ENCODE measurements at regions not wholly inside any gene's neighbourhood (a gene's known extent, or its start where the extent isn't known, plus 50 kb on each side); places are given as distances from the start of the nearest gene placed in this dataset.

DNA sequence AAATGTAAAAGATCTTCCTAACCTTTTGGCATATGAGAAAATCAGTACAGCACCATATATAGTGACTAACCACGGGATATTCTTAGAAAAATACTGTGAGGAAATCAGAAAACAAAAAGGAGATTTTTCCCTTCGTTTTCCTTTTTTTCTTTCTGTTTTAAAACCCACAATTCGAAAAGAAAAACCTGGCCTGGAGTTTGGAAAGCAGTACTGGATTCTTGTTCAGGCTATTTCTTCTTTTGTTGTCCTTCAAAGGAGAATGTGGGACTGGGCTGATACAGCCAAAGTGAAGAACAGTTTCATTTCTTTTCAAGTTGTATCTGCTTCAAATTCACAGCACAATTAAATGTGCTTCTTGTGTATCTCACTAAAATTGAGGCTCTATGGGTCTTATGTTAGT lies 156.8 kb upstream of the PHYHIPL start:
- intact Hi-C loops (cut with DNase I) = no loop called here
- Histone ChIP-seq H3K4me1 (ENCODE audit: control insufficient read depth in 1 of 2, insufficient read depth in 2 of 2, low read length in 2 of 2) (peaks cover 2% of the 10 kb centered on the region in 2 donors), H3K27me3 (ENCODE audit: control insufficient read depth in 1 of 2, insufficient read depth in 2 of 2, low read length in 1 of 2) (no peaks in the 10 kb centered on the region), H3K36me3 (ENCODE audit: control insufficient read depth in 1 of 2, insufficient read depth in 2 of 2, low read length in 1 of 2) (no peaks in the 10 kb centered on the region), H3K27ac (ENCODE audit: low read depth in 1 of 2, low read length in 2 of 2) (peak overlapping the region in 1 of 2 donors; percentile 14), H3K9me3 (ENCODE audit: control insufficient read depth, low read length) (peaks cover 2% of the 10 kb centered on the region), H3K4me3 (ENCODE audit: low read length in 2 of 2) (no peak overlapping the region)
- WGBS, 2 donors = 0 to 3% methylated on average over 3 of the region's 3 CpGs
- DNase-seq (no peak), ATAC-seq (ENCODE audit: low FRiP score) (peak; percentile 56)

DNA sequence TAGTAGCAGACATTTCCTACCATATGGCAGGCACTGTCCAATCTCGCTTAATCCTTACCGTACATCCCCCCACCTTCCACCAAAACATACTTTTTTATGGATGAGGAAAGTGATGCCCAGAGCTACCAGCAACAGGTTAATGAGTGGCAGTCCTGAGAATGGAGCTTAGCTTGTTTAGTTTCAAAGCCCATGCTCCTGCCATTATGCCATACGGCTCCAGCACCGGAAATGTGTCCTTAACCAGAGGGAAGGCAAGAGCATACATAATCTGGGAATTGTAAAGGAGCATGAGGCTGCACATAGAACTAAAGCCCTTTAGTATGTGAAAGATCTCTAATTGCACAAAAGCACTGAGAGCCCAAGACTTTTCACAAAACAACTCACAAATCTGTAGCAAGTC lies 155.9 kb upstream of the PHYHIPL start:
- DNase-seq (no peak), ATAC-seq (ENCODE audit: low FRiP score) (no peak)
- Histone ChIP-seq H3K9me3 (ENCODE audit: control insufficient read depth, low read length) (peaks cover 2% of the 10 kb centered on the region), H3K36me3 (ENCODE audit: control insufficient read depth in 1 of 2, insufficient read depth in 2 of 2, low read length in 1 of 2) (no peaks in the 10 kb centered on the region), H3K27me3 (ENCODE audit: control insufficient read depth in 1 of 2, insufficient read depth in 2 of 2, low read length in 1 of 2) (no peaks in the 10 kb centered on the region), H3K27ac (ENCODE audit: low read depth in 1 of 2, low read length in 2 of 2) (peak overlapping the region in 1 of 2 donors; percentile 48), H3K4me1 (ENCODE audit: control insufficient read depth in 1 of 2, insufficient read depth in 2 of 2, low read length in 2 of 2) (peaks cover 2% of the 10 kb centered on the region in 2 donors), H3K4me3 (ENCODE audit: low read length in 2 of 2) (no peak overlapping the region)
- intact Hi-C loops (cut with DNase I) = no loop called here
- 28 to 47% methylated on average over 4 of the region's 4 CpGs for WGBS, 2 donors

DNA sequence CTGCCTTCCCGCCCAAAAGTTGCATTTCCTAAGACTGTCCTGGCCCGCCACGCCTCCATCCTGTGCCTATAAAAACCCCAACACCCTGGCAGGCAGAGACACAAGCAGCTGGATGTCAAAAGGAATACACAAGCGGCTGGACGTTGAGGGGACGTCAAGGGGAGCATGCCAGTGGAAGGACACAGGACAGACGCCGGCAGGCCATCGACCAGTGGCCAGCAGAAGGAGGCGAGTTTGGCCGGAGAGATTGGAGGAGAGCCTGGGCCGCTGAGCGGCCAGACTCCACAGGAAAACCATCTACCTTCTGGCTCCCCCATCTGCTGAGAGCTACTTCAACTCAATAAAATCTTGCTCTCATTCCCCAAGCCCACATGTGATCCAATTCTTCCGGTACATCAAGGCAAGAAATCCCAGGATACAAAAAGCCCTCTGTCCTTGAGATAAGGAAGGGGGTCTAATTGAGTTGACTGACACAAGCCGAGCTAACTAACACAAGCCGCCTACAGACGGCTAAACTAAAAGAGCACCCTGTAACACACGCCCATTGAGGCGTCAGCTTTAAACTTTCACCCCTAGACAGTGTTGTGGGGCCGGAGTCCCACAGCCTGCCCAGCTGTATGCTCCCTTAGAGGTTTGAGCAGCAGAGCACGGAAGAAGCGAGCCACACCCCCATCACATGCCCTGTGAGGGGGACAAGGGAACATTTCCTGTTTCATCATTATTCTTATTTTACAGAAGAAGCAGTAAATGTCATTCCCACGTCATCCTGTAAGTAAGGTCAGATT lies 150.3 kb upstream of the PHYHIPL start:
- Histone ChIP-seq H3K36me3 (ENCODE audit: control insufficient read depth in 1 of 2, insufficient read depth in 2 of 2, low read length in 1 of 2) (no peaks in the 10 kb centered on the region), H3K27ac (ENCODE audit: low read depth in 1 of 2, low read length in 2 of 2) (no peak overlapping the region), H3K4me3 (ENCODE audit: low read length in 2 of 2) (no peak overlapping the region), H3K27me3 (ENCODE audit: control insufficient read depth in 1 of 2, insufficient read depth in 2 of 2, low read length in 1 of 2) (no peaks in the 10 kb centered on the region), H3K4me1 (ENCODE audit: control insufficient read depth in 1 of 2, insufficient read depth in 2 of 2, low read length in 2 of 2) (peaks cover 0 to under 1% of the 10 kb centered on the region in 2 donors), H3K9me3 (ENCODE audit: control insufficient read depth, low read length) (no peaks in the 10 kb centered on the region)
- 95% methylated on average over 23 of the region's 23 CpGs for WGBS, 2 donors
- intact Hi-C loops (cut with DNase I) = no loop called here
- DNase-seq = no peak
- ATAC-seq (ENCODE audit: low FRiP score) = no peak

DNA sequence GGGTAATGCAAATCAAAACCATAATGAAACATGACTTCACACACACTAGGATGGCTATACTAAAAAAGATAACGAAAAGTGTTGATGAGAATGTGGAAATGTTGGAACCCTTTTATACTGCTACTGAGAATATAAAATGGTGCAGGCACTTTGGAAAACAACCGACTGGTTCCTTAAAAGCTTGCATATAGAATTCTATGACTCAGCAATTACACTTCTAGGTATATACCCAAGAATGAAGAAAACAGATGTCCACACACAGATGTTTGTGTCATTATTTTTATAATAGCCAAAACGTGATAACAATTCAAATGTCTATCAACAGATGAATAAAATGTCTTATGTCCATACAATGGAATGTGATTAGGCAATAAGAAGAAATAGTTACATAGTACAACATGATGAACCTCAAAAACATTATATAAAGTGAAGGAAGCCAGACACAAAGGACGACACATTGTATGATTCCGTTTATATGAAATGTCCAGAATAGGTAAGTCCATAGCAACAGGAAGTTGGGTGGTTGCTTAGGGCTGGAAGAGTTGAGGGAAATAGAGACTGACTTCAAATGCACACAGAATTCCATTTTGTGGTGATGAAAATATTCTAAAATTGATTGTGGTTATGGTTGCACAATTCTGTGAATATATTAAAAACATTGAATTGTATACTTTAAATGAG lies 148.3 kb upstream of the PHYHIPL start:
- ATAC-seq (ENCODE audit: low FRiP score) = no peak
- no peaks in the 10 kb centered on the region for H3K4me1 ChIP-seq (ENCODE audit: control insufficient read depth in 1 of 2, insufficient read depth in 2 of 2, low read length in 2 of 2)
- 82 to 84% methylated on average over 5 of the region's 5 CpGs for WGBS, 2 donors

DNA sequence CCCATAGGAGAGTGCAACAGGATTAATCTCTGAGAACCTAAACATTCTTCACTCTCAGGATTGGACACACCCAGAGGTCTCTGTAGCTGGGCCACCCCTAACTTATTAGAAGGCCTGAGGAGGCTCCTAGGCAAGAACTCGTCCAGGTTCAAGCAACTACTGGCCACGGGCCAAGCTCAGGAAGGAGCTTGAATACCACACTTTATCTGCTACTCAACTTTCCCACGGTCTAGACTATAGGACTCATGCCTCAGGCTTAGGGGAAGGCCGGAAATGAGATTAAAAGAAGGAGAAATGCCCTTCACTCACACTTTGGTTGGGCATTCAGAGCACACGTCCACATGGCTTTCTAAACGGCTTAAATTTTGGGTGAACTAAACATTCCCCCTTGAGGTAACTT lies 142.8 kb upstream of the PHYHIPL start:
- H3K4me1 ChIP-seq (ENCODE audit: control insufficient read depth in 1 of 2, insufficient read depth in 2 of 2, low read length in 2 of 2) = no peaks in the 10 kb centered on the region
- ATAC-seq (ENCODE audit: low FRiP score) (no peak), DNase-seq (no peak)
- no peak overlapping the region for H3K27ac ChIP-seq (ENCODE audit: low read depth in 1 of 2, low read length in 2 of 2)
- H3K27me3 ChIP-seq (ENCODE audit: control insufficient read depth in 1 of 2, insufficient read depth in 2 of 2, low read length in 1 of 2) = no peaks in the 10 kb centered on the region
- no peak overlapping the region for H3K4me3 ChIP-seq (ENCODE audit: low read length in 2 of 2)
- WGBS, 2 donors = 24 to 26% methylated on average over 6 of the region's 6 CpGs
- intact Hi-C loops (cut with DNase I) = no loop called here
- no peaks in the 10 kb centered on the region for H3K36me3 ChIP-seq (ENCODE audit: control insufficient read depth in 1 of 2, insufficient read depth in 2 of 2, low read length in 1 of 2)
- no peaks in the 10 kb centered on the region for H3K9me3 ChIP-seq (ENCODE audit: control insufficient read depth, low read length)

More for the DNA sequence above, 148.3 kb upstream of the PHYHIPL start:
- Histone ChIP-seq H3K27ac (ENCODE audit: low read depth in 1 of 2, low read length in 2 of 2) (no peak overlapping the region), H3K4me3 (ENCODE audit: low read length in 2 of 2) (no peak overlapping the region), H3K9me3 (ENCODE audit: control insufficient read depth, low read length) (no peaks in the 10 kb centered on the region), H3K27me3 (ENCODE audit: control insufficient read depth in 1 of 2, insufficient read depth in 2 of 2, low read length in 1 of 2) (no peaks in the 10 kb centered on the region), H3K36me3 (ENCODE audit: control insufficient read depth in 1 of 2, insufficient read depth in 2 of 2, low read length in 1 of 2) (no peaks in the 10 kb centered on the region)
- no peak for DNase-seq
- intact Hi-C loops (cut with DNase I) = no loop called here

DNA sequence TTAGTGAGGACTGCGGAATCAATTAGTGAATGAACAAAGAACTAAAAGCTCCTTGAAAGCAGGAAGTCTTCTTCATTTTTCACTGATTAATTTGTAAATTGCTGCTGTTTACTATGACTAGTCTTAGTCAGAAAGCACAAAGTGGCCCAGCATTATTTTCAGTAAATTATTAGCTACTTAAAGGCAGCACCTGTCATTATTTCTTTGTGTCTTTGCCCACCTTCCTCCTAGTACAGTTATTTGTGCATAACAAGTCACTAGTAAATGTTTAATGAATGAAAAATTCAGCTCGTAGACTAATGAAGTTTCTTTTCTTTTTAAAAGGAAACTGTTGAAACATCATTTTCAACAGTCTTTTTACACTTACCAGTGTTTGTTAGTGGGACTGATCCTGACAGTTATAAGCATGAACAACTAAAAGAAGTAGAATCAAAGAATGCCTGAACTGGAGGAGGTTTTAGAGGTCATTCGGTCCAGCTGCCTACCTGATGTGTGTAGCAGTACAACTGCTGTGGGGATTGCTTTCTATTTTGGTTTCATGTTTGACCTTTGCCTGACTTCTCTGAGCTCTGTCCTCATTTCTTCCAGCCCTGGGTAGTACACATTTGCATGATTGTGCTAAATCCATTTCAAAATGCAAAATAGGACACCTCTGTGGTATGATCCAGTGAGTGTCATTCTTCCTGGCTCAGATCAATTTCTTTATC lies 140.0 kb upstream of the PHYHIPL start:
- no peak for DNase-seq
- no peaks in the 10 kb centered on the region for H3K36me3 ChIP-seq (ENCODE audit: control insufficient read depth in 1 of 2, insufficient read depth in 2 of 2, low read length in 1 of 2)
- no peak for ATAC-seq (ENCODE audit: low FRiP score)
- intact Hi-C loops (cut with DNase I) = no loop called here
- WGBS, 2 donors = 80 to 83% methylated on average over 3 of the region's 3 CpGs
- H3K27ac ChIP-seq (ENCODE audit: low read depth in 1 of 2, low read length in 2 of 2) = no peak overlapping the region
- no peaks in the 10 kb centered on the region for H3K27me3 ChIP-seq (ENCODE audit: control insufficient read depth in 1 of 2, insufficient read depth in 2 of 2, low read length in 1 of 2)
- no peak overlapping the region for H3K4me3 ChIP-seq (ENCODE audit: low read length in 2 of 2)
- H3K9me3 ChIP-seq (ENCODE audit: control insufficient read depth, low read length) = no peaks in the 10 kb centered on the region
- no peaks in the 10 kb centered on the region for H3K4me1 ChIP-seq (ENCODE audit: control insufficient read depth in 1 of 2, insufficient read depth in 2 of 2, low read length in 2 of 2)

DNA sequence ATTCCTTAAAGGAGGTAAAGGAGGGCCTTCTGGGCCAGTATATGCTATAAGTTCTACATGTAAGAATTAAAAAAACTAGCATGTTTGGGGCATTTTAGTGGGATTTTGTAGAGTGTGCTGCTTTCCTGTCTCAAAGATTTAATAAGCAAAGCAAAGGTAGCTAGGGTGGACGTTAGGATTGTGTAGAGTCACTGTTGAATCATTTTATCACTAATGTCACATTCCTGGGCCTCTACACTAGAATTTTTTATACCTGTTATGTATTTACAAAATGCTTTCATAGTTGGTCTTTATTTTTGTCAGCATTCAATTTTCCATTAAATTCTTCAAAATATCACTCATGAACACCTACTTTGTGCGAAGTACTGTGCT lies 139.4 kb upstream of the PHYHIPL start:
- H3K27ac ChIP-seq (ENCODE audit: low read depth in 1 of 2, low read length in 2 of 2) = no peak overlapping the region

DNA sequence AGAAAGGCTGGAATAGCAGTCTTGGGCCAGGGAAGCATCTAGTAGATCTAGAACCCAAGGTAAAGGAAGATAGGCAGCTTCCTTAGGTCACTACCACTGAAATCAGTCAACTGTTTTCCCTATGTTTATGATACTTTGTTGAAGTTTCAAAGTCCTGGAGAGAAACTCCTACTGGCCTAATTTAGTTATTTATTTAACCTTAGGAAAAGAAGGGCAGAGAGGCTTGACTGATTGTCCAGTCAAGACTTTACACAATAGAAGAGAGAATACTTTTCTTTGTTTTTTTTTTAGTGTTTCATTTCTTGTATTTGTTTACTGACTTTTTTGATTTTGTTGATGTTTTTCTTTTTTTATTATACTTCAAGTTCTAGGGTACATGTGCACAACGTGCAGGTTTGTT lies 138.9 kb upstream of the PHYHIPL start:
- intact Hi-C loops (cut with DNase I) = no loop called here
- no peaks in the 10 kb centered on the region for H3K9me3 ChIP-seq (ENCODE audit: control insufficient read depth, low read length)
- no peaks in the 10 kb centered on the region for H3K4me1 ChIP-seq (ENCODE audit: control insufficient read depth in 1 of 2, insufficient read depth in 2 of 2, low read length in 2 of 2)
- 83 to 88% methylated on average over 1 of the region's 1 CpG for WGBS, 2 donors
- H3K36me3 ChIP-seq (ENCODE audit: control insufficient read depth in 1 of 2, insufficient read depth in 2 of 2, low read length in 1 of 2) = no peaks in the 10 kb centered on the region
- no peak overlapping the region for H3K27ac ChIP-seq (ENCODE audit: low read depth in 1 of 2, low read length in 2 of 2)
- H3K27me3 ChIP-seq (ENCODE audit: control insufficient read depth in 1 of 2, insufficient read depth in 2 of 2, low read length in 1 of 2) = no peaks in the 10 kb centered on the region
- ATAC-seq (ENCODE audit: low FRiP score) (no peak), DNase-seq (no peak)
- H3K4me3 ChIP-seq (ENCODE audit: low read length in 2 of 2) = no peak overlapping the region

More for the DNA sequence above, 139.4 kb upstream of the PHYHIPL start:
- no peaks in the 10 kb centered on the region for H3K36me3 ChIP-seq (ENCODE audit: control insufficient read depth in 1 of 2, insufficient read depth in 2 of 2, low read length in 1 of 2)
- no peaks in the 10 kb centered on the region for H3K9me3 ChIP-seq (ENCODE audit: control insufficient read depth, low read length)
- no peaks in the 10 kb centered on the region for H3K27me3 ChIP-seq (ENCODE audit: control insufficient read depth in 1 of 2, insufficient read depth in 2 of 2, low read length in 1 of 2)
- 74 to 77% methylated on average over 2 of the region's 2 CpGs for WGBS, 2 donors
- H3K4me3 ChIP-seq (ENCODE audit: low read length in 2 of 2) = no peak overlapping the region
- DNase-seq (no peak), ATAC-seq (ENCODE audit: low FRiP score) (no peak)
- no peaks in the 10 kb centered on the region for H3K4me1 ChIP-seq (ENCODE audit: control insufficient read depth in 1 of 2, insufficient read depth in 2 of 2, low read length in 2 of 2)
- intact Hi-C loops (cut with DNase I) = no loop called here

All from aorta (tissue), 5 donors.